Loucy (cell line): ENCODE measurements at regions not wholly inside any gene's neighbourhood (a gene's known extent, or its start where the extent isn't known, plus 50 kb on each side); places are given as distances from the start of the nearest gene placed in this dataset.

Source experiments
- H2AFZ ChIP-seq: fragments of 200-600 bp; sonication (generic); 2 replicates; pipeline ENCODE4 v1.6.0; 2016; ENCODE audit warnings: antibody characterized with exemption, mild to moderate bottlenecking, low read length, moderate library complexity
- H3F3A ChIP-seq: fragments of 200-600 bp; 2 replicates; pipeline ENCODE4 v1.6.0; 2016; ENCODE audit warnings: antibody characterized with exemption, low read depth, mild to moderate bottlenecking
- H3K27me3 ChIP-seq: fragments of 200-600 bp; sonication (generic); 2 replicates; pipeline ENCODE4 v1.6.1; 2014; ENCODE audit warnings: low read length, mild to moderate bottlenecking; ENCODE audit not compliant: insufficient read depth, poor library complexity, severe bottlenecking
- H3K36me3 ChIP-seq: fragments of 200-600 bp; sonication (generic); 2 replicates; pipeline ENCODE4 v1.6.1; 2016; ENCODE audit warnings: low read length; ENCODE audit not compliant: insufficient read depth
- H3K4me1 ChIP-seq: fragments of 200-600 bp; sonication (generic); 2 replicates; pipeline ENCODE4 v1.5.1; 2014; ENCODE audit warnings: low read length, mild to moderate bottlenecking; ENCODE audit not compliant: insufficient read depth, poor library complexity, severe bottlenecking
- H3K4me2 ChIP-seq: fragments of 200-600 bp; sonication (generic); 2 replicates; pipeline ENCODE4 v1.6.0; 2014; ENCODE audit warnings: antibody characterized with exemption, low read length, low read depth, mild to moderate bottlenecking; ENCODE audit not compliant: poor library complexity, severe bottlenecking
- H3K4me3 ChIP-seq: fragments of 200-600 bp; sonication (generic); 2 replicates; pipeline ENCODE4 v1.5.1; 2014; ENCODE audit warnings: low read length, mild to moderate bottlenecking, mixed read lengths; ENCODE audit not compliant: poor library complexity, severe bottlenecking
- H3K79me2 ChIP-seq: fragments of 200-600 bp; sonication (generic); 2 replicates; pipeline ENCODE4 v1.6.1; 2014; ENCODE audit warnings: low read length; ENCODE audit not compliant: insufficient read depth
- H3K9ac ChIP-seq: fragments of 200-600 bp; sonication (generic); 2 replicates; pipeline ENCODE4 v1.6.0; 2014; ENCODE audit warnings: mild to moderate bottlenecking, low read depth, low read length, moderate library complexity; ENCODE audit not compliant: poor library complexity, severe bottlenecking
- H3K9me2 ChIP-seq: fragments of 200-600 bp; sonication (generic); replicated peaks from 2 replicates; pipeline ENCODE4 v1.6.1; 2016; ENCODE audit warnings: low read depth, low read length, mixed read lengths
- H3K9me3 ChIP-seq: fragments of 200-600 bp; sonication (generic); 2 replicates; pipeline ENCODE4 v1.6.1; 2014; ENCODE audit warnings: mild to moderate bottlenecking, antibody characterized with exemption, low read length, low read depth; ENCODE audit not compliant: insufficient read depth
- H4K20me1 ChIP-seq: fragments of 200-600 bp; sonication (generic); 2 replicates; pipeline ENCODE4 v1.6.0; 2014; ENCODE audit warnings: antibody characterized with exemption, low read length, mild to moderate bottlenecking; ENCODE audit not compliant: insufficient read depth, poor library complexity, severe bottlenecking
- EZH2phosphoT487 ChIP-seq: fragments of 200-600 bp; IDR thresholded peaks from 2 replicates; pipeline ENCODE4 v1.6.1; 2018; ENCODE audit warnings: antibody characterized with exemption, mild to moderate bottlenecking, moderate library complexity, borderline replicate concordance
- TF ChIP-seq, protein P1 (sequence below): fragments of 200-600 bp; sonication (generic); conservative IDR thresholded peaks from 2 replicates; pipeline ENCODE4 v1.5.1; 2014; ENCODE audit warnings: mild to moderate bottlenecking, antibody characterized with exemption, low read length

- H3K4me3 ChIP-seq: no peak overlapping the region
- H4K20me1 ChIP-seq: no peaks in the 10 kb centered on the region
- no peak for TF ChIP-seq EZH2phosphoT487
- TF ChIP-seq, protein P1, sequence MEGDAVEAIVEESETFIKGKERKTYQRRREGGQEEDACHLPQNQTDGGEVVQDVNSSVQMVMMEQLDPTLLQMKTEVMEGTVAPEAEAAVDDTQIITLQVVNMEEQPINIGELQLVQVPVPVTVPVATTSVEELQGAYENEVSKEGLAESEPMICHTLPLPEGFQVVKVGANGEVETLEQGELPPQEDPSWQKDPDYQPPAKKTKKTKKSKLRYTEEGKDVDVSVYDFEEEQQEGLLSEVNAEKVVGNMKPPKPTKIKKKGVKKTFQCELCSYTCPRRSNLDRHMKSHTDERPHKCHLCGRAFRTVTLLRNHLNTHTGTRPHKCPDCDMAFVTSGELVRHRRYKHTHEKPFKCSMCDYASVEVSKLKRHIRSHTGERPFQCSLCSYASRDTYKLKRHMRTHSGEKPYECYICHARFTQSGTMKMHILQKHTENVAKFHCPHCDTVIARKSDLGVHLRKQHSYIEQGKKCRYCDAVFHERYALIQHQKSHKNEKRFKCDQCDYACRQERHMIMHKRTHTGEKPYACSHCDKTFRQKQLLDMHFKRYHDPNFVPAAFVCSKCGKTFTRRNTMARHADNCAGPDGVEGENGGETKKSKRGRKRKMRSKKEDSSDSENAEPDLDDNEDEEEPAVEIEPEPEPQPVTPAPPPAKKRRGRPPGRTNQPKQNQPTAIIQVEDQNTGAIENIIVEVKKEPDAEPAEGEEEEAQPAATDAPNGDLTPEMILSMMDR: no peak
- no peaks in the 10 kb centered on the region for H3K36me3 ChIP-seq
- no peak overlapping the region for H2AFZ ChIP-seq
- no peaks in the 10 kb centered on the region for H3K9me2 ChIP-seq
- no peaks in the 10 kb centered on the region for H3K27me3 ChIP-seq
- H3K9me3 ChIP-seq: peaks cover 18% of the 10 kb centered on the region; the same call in 1 of the 2 replicates
- no peak overlapping the region for H3K4me2 ChIP-seq
- H3K9ac ChIP-seq: no peak overlapping the region
- H3K4me1 ChIP-seq: no peaks in the 10 kb centered on the region
- no peaks in the 10 kb centered on the region for H3K79me2 ChIP-seq
- no peaks in the 10 kb centered on the region for H3F3A ChIP-seq
Observed at GRCh38 chr18:78576967-78577366, 402.7 kb upstream of the SALL3 start.

DNA sequence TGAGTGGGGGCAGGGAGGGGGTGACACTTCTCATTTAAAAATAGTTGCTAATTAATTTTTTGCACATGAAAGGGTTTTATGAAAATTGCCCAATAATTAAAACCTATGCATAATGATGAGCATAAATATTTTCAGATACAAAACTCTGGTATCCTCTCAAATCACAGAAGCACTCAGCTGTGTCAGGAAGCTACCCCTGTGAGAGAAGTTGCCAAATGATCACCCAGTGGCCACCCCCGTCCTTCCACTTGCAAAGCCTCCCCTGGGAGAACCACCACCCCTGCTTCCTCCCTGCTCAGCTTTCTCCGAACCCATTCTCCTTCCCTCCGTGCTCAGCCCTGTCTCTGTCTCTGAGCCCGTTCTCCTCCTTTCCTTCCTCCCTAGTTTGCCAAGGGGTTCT, 400.2 kb upstream of the SALL3 start:
- Histone ChIP-seq H3K4me2 (no peak overlapping the region), H3K79me2 (no peaks in the 10 kb centered on the region), H3K9ac (no peak overlapping the region), H3K4me1 (no peaks in the 10 kb centered on the region), H3K4me3 (no peak overlapping the region), H4K20me1 (no peaks in the 10 kb centered on the region), H3K9me3 (peaks cover 16% of the 10 kb centered on the region; the same call in 1 of the 2 replicates), H3K27me3 (no peaks in the 10 kb centered on the region), H2AFZ (no peak overlapping the region), H3K9me2 (no peaks in the 10 kb centered on the region), H3F3A (no peaks in the 10 kb centered on the region), H3K36me3 (no peaks in the 10 kb centered on the region)
- no peak for TF ChIP-seq EZH2phosphoT487
- TF ChIP-seq, protein P1: no peak

DNA sequence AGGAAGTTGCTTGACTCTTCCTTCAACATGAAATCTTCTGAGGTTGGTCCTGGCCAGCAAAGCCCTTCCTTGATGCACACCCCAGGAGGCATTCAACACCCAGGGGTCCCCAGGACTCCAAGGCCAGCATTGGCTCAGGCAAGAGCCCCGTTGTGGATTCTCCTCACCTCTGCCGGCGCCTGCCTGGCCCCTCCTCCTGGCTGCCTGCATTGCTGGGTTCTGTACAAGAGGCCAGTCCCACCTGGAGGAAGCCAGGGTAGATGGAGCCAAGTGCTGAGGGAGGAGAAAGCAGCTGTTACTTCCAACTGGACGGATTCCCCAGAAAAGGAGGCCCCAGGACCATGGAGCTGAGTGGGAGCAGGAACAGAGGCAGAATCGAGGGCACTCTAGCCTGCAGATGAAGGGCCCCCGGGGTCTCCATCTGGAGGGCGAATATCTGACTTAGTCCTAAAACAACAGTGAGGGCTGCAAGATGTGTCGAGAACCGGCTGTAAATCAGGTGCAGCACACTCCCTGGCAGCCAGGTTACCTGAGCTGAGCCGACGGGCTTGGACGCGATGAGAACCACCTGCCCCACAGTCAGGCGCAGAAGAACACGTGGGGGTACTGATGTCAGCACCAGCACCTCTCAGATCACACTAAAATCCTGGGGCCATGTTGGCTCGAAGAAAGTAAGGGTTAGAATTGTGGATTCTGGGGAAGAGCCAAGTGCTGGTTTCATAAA, 399.6 kb upstream of the SALL3 start:
- Histone ChIP-seq H3K4me3 (no peak overlapping the region), H4K20me1 (no peaks in the 10 kb centered on the region), H3K36me3 (no peaks in the 10 kb centered on the region), H3K9me2 (no peaks in the 10 kb centered on the region), H3K4me1 (no peaks in the 10 kb centered on the region), H3K4me2 (no peak overlapping the region), H3K9me3 (peaks cover 16% of the 10 kb centered on the region; the same call in 1 of the 2 replicates), H3K27me3 (no peaks in the 10 kb centered on the region), H3K9ac (no peak overlapping the region), H2AFZ (no peak overlapping the region), H3K79me2 (no peaks in the 10 kb centered on the region), H3F3A (no peaks in the 10 kb centered on the region)
- no peak for TF ChIP-seq EZH2phosphoT487
- TF ChIP-seq, protein P1: no peak
